DMS114 treated with DMSO at 0.1 percent for 48 hours (cell line): ENCODE measurements at regions not wholly inside any gene's neighbourhood (a gene's known extent, or its start where the extent isn't known, plus 50 kb on each side); places are given as distances from the start of the nearest gene placed in this dataset.

ENCODE experiments used
- DNase-seq: peaks from one replicate; lab custom pipeline; 2025; ENCODE audit not compliant: unreplicated experiment; lab: John Stamatoyannopoulos, UW

DNA sequence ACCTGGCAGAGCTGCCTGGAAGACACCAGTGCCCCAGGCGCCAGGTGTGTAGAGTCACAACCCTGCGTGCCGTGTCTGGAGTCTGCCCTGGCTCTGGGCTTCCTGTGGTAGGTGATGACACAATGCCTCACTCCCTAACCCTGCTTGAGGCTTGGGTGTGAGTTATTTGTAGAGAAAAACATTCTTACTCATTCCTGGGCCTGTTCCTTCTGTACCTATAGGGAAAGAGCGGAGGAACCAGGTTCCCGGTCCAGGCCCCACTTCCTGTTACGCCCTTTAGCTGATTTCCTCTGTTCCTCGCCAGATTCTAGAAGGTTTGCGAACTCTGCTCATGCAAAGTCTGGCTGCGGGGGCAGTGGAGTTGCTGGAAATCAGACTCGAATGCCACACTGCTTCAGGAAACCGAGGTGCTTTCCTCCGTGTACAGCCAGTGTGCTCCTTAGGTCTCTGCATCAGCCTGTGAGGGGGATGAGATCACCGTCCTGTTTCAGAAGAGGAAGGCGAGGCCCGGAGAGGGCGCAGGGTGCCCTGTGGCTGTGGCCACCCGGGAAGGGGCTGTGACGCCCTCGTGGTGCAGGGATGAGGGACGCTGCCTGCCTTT, 67.1 kb upstream of the DUSP22 start:
- no peak for DNase-seq

DNA sequence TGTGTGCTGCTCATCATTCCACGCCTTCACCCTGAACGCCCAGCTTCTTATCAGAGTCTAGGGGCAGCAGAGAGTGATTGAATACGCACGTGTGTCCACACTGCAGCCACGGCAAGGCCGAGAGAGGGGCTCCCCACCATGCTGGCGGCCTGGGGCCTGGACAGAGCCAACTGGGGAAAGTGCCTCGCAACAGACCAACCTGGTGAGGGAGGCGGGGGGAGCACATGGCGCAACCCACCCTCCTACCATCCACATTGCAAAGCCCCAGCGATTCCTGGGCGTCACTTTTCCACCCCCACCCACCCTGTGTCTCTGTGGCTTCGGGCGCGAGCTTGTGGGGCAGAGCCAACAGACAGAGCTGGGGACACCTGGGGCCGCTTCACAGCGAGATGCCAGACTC, 66.4 kb upstream of the DUSP22 start:
- DNase-seq: no peak

DNA sequence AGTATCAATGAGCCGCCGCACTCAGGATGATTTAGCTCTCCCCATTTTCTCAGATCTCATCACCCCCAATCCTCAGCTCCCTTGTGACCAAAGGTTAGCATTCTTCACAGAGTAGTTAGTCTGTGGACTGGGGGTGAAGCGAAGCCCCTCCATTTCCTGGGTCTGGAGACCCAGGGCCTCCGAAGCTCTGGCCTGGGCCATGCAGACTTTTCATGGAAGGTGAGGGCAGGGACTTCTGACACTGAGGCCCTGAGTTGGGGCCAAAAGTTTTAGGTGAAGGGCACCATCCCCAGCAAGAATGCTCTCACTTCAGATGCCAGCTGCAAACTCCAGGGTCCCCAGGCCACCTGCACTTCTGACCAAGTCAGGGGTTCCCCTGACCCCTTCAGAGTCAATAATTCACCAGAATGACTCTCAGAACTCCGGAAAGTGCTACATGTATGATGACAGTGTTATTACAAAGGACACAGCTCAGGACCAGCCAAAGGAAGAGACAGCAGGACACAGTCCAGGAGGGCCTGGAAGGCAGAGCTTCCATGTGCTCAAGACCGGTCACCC, 65.7 kb upstream of the DUSP22 start:
- no peak for DNase-seq

DNA sequence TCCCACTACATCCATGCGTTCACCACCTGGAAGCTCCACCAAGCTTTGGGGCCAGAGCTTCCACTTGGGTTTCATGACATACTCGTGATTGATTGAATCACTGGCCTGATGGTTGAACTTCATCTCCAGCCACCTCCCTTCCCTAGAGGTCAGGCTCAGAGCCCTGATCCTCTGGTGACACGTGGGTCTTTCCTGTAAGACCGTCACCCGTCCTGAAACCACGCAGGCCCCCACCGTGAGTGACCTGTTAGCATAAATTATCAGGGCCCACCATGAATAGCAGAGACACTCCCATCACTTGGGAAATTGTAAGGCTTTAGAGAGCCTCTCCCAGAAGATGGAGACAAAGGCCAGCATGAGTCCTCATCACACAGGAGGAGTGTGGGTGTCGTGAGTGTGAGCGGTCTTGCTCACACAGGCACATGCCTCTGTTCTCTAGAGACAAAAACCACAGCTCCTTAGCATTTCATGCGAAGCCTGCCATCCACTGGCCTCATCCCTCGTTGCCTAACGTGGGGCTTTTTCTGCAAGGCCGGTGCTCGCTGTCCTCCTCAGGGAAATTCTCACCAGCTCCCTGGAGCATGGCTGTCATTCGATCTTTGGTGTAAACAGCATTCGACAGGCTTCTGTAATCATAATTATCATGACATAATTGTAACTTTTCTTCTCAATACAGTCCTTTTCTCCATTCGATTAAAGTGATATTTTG, 65.1 kb upstream of the DUSP22 start:
- no peak for DNase-seq

DNA sequence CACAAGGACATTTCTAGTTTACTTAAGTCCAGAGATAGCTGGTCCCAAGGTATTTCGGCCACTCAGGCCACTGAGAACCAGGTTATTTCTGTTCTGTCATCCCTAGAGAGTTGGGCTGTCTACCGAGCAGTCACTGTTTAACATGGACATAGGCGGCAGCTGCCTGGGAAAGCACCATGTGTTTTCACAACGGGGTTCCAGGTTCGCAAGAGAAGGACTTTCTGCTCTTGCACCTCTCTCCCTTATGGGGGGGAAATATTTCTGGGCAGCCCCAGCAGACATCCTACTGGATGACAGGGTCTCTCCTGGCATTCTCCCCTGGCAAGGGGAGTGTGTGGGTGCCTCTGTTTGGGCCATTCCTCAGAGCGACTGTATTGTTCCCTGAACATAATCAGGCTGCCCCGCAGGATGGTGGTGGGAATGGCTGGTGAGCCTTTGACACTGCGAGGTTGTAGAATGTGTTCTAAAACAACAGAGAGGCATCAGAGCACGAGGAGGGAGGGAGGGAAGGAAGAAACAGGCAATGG, 64.4 kb upstream of the DUSP22 start:
- no peak for DNase-seq

DNA sequence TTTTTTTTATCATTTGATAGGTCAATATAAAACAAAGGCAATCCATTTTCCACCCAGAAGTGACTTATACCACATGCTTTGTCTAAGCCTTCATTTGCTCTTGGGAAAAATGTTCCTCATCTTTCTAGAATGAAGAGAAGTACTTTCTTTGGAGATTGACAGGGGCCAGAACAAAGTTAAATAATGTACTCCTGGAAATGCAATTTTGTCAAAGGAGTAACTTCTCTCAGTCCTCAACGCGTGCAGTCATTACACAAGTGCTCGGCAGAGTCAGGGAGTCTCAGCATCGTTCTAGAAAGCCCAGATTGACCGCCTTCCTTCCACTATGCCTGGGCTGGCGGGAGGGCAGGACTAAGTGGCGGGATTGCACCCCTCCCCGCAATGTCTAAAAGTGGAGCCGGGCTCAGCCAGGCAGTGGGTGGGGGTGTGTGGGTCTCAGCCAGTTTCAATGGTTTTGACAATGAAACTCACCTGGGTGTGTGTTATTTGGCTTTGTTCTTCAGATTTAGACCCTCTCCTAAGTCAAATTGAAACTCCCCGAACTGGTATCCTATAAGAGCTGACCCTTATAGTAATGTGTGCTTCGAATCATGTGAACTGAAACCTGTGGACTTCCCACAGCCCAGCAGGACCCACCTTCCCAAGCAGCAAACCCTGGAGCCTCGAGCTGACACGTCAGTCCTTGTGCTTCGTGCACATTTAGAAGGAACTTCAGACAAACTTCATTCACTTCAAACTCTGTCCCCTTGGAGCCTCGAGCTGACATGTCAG, 63.2 kb upstream of the DUSP22 start:
- DNase-seq: no peak

DNA sequence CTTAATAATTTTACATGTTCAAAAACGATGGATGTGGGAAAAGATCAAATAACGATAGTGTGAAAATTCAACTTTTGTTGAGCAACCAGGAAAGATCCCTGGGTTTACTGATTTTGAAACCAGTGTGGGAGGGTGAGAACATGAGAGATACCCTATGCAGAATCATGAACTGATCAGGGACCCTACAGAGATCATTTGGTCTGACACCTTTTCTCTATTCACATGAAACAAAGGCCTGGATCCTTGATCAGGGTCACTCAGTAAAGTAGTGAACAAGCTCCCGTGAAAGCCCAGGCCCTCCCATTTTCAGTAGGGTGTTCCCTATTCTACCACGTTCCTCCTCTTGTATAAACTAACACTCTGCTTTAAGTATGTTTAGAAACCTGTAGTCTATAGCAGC, 60.5 kb upstream of the DUSP22 start:
- no peak for DNase-seq

DNA sequence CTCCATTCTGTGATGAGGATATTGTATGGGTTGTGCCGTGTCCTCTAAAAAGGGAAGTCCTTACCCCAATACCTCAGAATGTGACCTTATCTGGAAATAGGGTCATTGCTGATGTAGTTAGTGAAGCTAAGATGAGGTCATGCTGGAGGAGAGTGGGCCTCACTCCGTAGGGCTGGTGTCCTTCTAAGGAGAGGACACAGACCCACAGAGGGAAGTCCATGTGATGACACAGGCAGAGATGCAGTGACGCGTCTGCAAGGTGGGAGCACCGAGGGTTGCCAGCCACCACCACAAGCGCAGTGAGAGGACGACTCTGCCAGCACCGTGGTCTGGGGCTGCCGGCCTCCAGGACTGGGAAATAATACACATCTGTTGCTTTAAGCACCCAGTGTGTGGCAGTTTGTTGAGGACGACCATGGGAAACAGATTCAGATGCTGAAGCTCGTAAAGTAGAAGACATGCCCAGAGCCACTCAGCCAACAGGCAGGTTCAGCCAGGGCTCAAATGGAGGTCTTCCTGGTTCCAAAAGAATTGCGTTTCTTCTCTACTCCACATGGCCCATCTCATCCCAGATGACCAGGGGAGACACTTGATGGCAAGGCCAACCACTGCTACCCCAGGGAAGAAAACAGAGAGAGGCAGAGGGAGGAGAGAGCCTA, 59.2 kb upstream of the DUSP22 start:
- DNase-seq: no peak

DNA sequence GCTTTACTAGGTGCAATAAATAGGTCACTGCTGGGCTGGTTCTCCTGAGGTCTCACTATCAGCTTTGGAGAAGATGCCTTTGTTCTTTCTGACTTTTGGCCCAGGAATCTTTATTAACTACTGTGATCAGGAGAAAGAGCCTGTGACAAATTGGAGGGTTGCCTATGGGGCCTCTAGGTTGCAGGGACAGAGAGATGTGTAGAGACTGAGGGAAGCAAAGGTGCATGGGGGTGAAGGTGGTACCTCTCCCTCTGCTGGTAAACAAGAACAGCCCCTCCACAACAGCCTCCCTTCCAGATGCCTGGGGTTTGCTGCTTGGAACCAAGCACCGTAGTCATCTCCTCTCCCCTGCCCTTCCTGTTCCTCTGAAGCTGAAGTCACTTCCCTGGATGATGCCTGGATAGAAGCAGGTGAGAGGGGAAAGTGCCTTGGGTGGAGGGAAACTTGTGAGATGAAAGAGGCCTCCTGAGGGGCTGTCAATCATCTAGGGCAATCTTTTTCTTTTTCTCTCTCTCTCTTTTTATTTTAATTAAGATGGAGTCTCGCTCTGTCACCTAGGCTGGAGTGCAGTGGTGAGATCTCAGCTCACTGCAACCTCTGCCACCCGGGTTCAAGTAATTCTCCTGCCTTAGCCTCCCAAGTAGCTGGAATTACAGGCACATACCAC, 57.4 kb upstream of the DUSP22 start:
- no peak for DNase-seq

DNA sequence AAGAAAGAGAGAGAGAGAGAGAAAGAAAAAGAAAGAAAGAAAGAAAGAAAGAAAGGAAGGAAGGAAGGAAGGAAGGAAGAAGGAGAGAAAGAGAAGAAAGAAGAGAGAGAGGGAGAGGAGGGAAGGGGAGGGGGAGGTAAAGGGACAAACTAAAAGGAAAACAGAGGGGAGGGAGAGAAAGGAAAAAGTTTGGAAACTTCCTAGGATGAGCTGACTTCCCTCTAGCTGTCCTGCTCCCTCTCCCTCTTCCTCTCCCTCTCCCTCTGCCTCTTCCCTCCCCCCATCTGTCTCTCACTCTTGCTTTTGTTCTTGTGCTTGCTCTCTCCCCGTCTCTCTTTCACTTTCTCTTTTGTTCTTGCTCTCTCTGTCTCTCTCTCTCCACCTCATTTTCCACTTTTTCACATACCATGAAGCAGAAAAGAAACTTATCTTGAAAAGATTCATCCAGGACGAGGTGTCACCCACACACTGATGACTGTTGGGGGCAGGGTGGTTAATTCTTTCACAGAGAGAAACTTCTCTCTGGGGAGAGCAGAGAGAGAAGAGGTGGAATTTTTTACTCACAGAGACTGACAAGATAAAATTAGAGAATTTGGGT, 56.4 kb upstream of the DUSP22 start:
- no peak for DNase-seq

DNA sequence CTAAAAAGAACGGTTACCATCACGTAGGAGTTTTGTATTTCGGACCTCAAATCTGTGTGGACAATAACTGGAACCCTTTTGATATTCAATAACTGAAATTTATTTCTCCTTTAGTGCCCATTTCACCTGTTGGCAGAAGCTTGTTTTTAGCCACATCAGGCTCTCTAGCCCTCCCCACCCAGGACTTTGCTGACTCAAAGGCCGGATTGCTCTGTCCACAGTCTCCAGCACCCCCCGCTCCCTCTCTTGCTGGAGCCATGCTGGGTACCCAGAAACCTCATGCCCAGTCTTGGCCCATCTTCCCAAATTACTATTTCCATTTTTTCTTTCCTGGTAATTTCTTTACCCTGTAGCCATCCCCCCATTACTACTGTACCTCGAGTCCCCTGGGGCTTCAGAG, 55.8 kb upstream of the DUSP22 start:
- no peak for DNase-seq

DNA sequence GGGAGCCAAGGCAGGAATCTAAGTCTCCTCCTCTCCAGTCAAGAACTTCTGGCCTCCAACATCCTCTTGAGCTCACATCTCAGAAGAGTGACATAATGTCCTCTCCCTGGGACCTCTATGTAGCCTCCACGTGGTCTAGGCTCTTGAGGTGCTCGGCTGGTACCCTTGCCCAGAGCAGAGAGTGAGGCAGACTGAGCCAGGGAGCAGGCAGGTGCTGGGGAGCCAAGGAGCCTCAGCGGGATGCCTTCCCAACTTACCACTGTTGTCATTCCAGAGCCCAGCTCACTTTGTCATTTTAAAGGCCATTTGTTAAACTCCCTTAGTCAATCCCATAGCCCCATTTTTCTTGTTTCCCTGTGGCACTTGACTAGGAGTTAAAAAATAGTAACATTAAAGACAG, 52.1 kb upstream of the DUSP22 start:
- DNase-seq: no peak

DNA sequence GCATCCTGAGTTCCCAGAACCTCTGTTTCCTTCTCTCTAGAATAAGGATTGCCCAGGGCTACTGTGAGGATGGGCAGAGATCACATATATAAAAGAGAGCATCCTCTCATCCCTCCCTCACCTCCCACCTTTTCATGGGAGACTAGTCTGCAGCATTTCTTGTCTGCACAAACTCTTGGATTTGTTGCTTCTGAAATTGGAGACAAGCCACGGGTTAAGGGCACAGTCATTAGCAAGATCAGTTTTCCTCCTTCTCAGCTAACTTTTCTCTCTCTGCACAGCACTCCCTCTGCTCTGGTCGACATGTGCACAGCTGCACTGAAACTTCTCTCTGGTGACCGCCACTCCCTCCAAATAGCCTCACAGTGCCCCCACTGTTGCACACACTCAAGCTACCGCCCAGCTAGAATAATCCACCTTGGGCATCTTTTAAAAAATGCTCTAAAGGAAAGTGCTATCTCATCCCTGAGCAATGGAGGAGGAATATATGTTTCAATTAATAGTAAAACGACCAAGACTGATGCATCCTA, 50.9 kb upstream of the DUSP22 start:
- no peak for DNase-seq
